ENCODE measurements at regions not wholly inside any gene's neighbourhood (a gene's known extent, or its start where the extent isn't known, plus 50 kb on each side); places are given as distances from the start of the nearest gene placed in this dataset.

- ATAC-seq (no peak), DNase-seq (ENCODE audit: low read depth, low spot score) (no peak)
- CTCF ChIA-PET, result no interaction called here
- POLR2A ChIA-PET, result no interaction called here
- Histone ChIP-seq H3K27me3 (ENCODE audit: control insufficient read depth, insufficient read depth, low read length) (no peaks in the 10 kb centered on the region), H3K9me3 (ENCODE audit: control insufficient read depth, insufficient read depth, low read depth, low read length) (no peaks in the 10 kb centered on the region), H3K36me3 (ENCODE audit: control insufficient read depth, insufficient read depth, low read length) (no peaks in the 10 kb centered on the region), H3K4me3 (ENCODE audit: low read depth in 2 of 2, low read length in 2 of 2) (no peak overlapping the region), H3K4me1 (ENCODE audit: control insufficient read depth, insufficient read depth, low read length) (no peaks in the 10 kb centered on the region), H3K27ac (ENCODE audit: low read length) (no peak overlapping the region)
- no peak for TF ChIP-seq CTCF (IDR thresholded peaks at IDR 0.05)
- TF ChIP-seq POLR2AphosphoS5 (IDR thresholded peaks at IDR 0.05; ENCODE audit: low read depth, low read length), result no peak
- TF ChIP-seq, protein P1, sequence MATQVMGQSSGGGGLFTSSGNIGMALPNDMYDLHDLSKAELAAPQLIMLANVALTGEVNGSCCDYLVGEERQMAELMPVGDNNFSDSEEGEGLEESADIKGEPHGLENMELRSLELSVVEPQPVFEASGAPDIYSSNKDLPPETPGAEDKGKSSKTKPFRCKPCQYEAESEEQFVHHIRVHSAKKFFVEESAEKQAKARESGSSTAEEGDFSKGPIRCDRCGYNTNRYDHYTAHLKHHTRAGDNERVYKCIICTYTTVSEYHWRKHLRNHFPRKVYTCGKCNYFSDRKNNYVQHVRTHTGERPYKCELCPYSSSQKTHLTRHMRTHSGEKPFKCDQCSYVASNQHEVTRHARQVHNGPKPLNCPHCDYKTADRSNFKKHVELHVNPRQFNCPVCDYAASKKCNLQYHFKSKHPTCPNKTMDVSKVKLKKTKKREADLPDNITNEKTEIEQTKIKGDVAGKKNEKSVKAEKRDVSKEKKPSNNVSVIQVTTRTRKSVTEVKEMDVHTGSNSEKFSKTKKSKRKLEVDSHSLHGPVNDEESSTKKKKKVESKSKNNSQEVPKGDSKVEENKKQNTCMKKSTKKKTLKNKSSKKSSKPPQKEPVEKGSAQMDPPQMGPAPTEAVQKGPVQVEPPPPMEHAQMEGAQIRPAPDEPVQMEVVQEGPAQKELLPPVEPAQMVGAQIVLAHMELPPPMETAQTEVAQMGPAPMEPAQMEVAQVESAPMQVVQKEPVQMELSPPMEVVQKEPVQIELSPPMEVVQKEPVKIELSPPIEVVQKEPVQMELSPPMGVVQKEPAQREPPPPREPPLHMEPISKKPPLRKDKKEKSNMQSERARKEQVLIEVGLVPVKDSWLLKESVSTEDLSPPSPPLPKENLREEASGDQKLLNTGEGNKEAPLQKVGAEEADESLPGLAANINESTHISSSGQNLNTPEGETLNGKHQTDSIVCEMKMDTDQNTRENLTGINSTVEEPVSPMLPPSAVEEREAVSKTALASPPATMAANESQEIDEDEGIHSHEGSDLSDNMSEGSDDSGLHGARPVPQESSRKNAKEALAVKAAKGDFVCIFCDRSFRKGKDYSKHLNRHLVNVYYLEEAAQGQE (IDR thresholded peaks at IDR 0.05; ENCODE audit: insufficient read depth in 1 of 2, low read depth in 2 of 2, low read length in 1 of 2), result no peak
- TF ChIP-seq SIN3A (IDR thresholded peaks at IDR 0.05; ENCODE audit: borderline replicate concordance, insufficient read depth, low read depth, low read length), result no peak
- no peak for TF ChIP-seq TCF7L2 (IDR thresholded peaks at IDR 0.05; ENCODE audit: low read depth, low read length)
- intact Hi-C loops (cut with micrococcal nuclease; ENCODE audit: unreplicated experiment) (no loop called here), in situ Hi-C loops (cut with HindIII; ENCODE audit: low pct_unique_long_range_greater_than_20kb, low sequenced_read_pairs) (no loop called here)
- BruUV-seq (replicated peaks), result no TSS peak
Observed at GRCh38 chr3:30185872-30186271, 420.5 kb upstream of the TGFBR2 start.

- Histone ChIP-seq H3K9me3 (ENCODE audit: control insufficient read depth, insufficient read depth, low read depth, low read length) (no peaks in the 10 kb centered on the region), H3K27me3 (ENCODE audit: control insufficient read depth, insufficient read depth, low read length) (no peaks in the 10 kb centered on the region), H3K4me1 (ENCODE audit: control insufficient read depth, insufficient read depth, low read length) (no peaks in the 10 kb centered on the region), H3K27ac (ENCODE audit: low read length) (no peak overlapping the region), H3K4me3 (ENCODE audit: low read depth in 2 of 2, low read length in 2 of 2) (no peak overlapping the region), H3K36me3 (ENCODE audit: control insufficient read depth, insufficient read depth, low read length) (no peaks in the 10 kb centered on the region)
- POLR2A ChIA-PET, result no interaction called here
- no peak for ATAC-seq
- DNase-seq (ENCODE audit: low read depth, low spot score), result no peak
- intact Hi-C loops (cut with micrococcal nuclease; ENCODE audit: unreplicated experiment), result no loop called here
- in situ Hi-C loops (cut with HindIII; ENCODE audit: low pct_unique_long_range_greater_than_20kb, low sequenced_read_pairs), result no loop called here
- TF ChIP-seq POLR2AphosphoS5 (IDR thresholded peaks at IDR 0.05; ENCODE audit: low read depth, low read length) (no peak), SIN3A (IDR thresholded peaks at IDR 0.05; ENCODE audit: borderline replicate concordance, insufficient read depth, low read depth, low read length) (no peak), CTCF (IDR thresholded peaks at IDR 0.05) (no peak), TCF7L2 (IDR thresholded peaks at IDR 0.05; ENCODE audit: low read depth, low read length) (no peak)
- TF ChIP-seq, protein P1 (IDR thresholded peaks at IDR 0.05; ENCODE audit: insufficient read depth in 1 of 2, low read depth in 2 of 2, low read length in 1 of 2), result no peak
- CTCF ChIA-PET, result no interaction called here
- no TSS peak for BruUV-seq (replicated peaks)
Observed at GRCh38 chr3:30186741-30187219, 419.6 kb upstream of the TGFBR2 start.

Data from Panc1 (cell line).